NCI-H345 treated with DMSO at 0.1 percent for 48 hours (cell line): ENCODE measurements at regions not wholly inside any gene's neighbourhood (a gene's known extent, or its start where the extent isn't known, plus 50 kb on each side); places are given as distances from the start of the nearest gene placed in this dataset.
"Not testable (repeated sequence)": the region's sequence is repeated elsewhere in the genome, so short reads cannot be mapped to it uniquely, and the experiment has no call there.

ENCODE experiments used
- DNase-seq: peaks from one replicate; lab custom pipeline; 2025; ENCODE audit not compliant: unreplicated experiment; lab: John Stamatoyannopoulos, UW

DNA sequence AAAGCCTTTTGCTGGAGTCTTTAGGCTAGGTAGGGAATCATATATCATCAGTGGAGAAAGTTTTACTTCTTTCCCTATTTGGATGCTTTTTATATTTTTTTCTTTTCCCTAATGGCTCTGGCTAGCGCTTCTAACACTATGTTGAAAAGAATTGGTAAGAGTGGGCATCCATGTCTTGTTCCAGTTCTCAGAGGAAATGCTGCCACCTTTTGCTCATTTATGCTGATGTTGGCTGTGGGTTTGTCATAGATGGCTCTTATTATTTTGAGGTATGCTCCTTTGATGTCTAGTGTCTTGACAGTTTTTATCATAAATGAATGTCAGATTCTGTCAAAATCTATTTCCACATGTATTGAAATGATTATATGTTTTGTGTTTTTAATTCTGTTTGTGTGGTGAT, 1544.1 kb downstream of the REEP3 start:
- DNase-seq = no peak

GRCh38 chr10:65083222-65083621, 1562.0 kb downstream of the REEP3 start:
- no peak for DNase-seq

DNA sequence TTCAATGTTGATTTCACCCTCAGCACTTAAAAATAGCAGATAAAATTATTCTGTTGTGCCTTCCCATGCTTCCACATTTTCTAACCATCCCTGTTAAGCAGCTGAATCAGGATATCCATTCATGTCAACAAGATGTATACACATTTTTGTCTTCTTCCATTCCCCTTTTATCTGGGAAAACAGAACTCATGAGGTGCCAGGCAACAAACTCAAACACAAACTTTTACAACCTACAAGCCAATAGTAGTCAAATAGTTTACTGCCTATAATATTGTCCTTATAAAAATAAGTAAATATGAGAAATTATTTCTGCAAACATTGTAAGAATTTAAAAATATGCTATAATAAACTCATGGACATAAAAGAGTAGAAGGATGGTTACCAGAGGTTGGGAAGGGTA, 1569.8 kb downstream of the REEP3 start:
- DNase-seq = no peak

DNA sequence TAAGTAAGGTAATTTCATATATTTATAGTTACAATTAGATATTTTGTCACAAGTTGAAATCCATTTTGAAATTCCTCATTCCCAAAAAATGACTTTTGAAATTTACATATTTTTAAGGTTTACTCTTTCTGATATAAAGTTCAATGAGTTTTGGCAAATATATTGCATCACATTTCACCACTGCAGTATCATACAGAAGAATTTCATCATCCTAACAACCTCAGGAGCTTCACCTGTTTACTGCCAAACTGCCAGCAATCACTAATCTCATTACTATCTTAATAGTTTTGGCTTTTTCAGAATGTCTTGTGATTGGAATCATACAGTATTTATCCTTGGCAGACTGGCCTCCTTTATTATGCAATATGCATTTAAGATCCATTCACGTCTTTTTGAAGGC, 1578.9 kb downstream of the REEP3 start:
- no peak for DNase-seq

DNA sequence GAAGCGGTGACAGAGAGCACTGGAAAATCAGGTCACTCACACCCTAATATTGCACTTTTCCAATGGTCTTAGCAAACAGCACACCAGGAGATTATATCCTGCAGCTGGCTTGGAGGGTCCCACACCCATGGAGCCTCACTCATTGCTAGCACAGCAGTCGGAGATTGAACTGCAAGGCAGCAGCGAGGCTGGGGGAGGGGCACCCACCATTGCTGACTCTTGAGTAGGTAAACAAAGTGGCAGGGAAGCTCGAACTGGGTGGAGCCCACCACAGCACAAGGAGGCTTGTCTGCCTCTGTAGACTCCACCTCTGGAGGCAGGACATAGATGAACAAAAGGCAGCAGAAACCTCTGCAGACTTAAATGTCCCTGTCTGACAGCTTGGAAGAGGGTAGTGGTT, 1579.7 kb downstream of the REEP3 start:
- DNase-seq = not testable (repeated sequence)

DNA sequence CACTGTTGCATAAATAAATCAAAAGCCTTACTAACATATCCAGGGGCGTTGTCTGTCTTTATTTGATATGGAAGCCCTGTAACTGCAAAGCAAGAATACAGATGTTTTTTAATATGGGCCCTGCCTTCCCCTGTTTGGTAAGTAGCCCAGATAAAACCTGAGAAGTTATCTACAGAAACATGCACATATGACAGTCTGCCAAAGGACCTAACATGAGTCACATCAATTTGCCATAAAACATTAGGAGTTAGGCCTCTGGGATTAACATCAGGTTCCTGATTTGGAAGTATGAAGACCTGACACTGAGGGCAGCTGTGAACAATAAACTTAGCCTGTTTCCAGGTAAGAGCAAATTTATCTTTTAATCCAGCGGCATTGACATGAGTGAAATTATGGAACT, 1588.8 kb downstream of the REEP3 start:
- no peak for DNase-seq

GRCh38 chr10:65111059-65111458, 1589.9 kb downstream of the REEP3 start:
- DNase-seq = not testable (repeated sequence)

- DNase-seq = no peak
These were observed 1591.4 kb downstream of the REEP3 start for GRCh38 chr10:65112573-65112972.

- no peak for DNase-seq
These were observed 1601.9 kb downstream of the REEP3 start for GRCh38 chr10:65123120-65123519.

- no peak for DNase-seq
These were observed 1604.0 kb downstream of the REEP3 start for GRCh38 chr10:65125212-65125611.

DNA sequence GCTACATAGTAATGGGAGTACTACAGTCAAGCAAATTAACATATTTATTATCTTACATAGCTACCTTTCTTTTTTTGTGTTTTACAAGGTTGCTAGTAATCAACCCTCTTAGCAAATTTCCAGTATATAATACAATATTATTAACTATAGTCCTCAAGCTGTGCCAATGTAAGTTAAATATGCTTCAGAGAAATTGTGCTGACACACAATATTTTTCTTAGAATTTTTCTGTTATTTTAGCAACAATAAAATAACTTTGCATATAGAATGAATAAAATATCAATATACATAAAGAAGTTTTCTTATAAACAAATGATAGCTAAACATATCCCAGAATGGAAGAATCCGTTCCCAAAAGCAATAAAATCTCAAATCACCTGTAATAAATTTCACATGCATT, 1605.1 kb downstream of the REEP3 start:
- DNase-seq = no peak

DNA sequence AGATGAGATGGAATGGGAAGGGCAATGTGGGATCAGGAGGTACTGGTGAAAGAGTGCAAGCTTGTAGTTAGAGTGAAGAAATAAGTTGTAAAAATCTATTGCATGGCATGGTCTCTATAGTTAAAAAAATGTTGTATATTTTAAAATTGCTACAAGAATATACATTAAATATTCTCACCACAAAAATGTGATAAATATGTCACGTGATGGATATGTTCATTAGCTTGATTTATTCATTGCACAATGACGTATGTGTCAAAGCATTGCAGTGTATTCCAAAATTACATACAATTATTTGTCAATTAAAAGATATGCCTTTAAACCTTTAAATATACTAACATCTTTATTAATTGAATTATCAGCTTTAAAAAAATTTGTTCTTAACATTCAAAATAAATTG, 1607.1 kb downstream of the REEP3 start:
- no peak for DNase-seq

GRCh38 chr10:65130162-65130758, 1609.1 kb downstream of the REEP3 start:
- DNase-seq = no peak

GRCh38 chr10:65133652-65134051, 1612.5 kb downstream of the REEP3 start:
- DNase-seq = no peak

DNA sequence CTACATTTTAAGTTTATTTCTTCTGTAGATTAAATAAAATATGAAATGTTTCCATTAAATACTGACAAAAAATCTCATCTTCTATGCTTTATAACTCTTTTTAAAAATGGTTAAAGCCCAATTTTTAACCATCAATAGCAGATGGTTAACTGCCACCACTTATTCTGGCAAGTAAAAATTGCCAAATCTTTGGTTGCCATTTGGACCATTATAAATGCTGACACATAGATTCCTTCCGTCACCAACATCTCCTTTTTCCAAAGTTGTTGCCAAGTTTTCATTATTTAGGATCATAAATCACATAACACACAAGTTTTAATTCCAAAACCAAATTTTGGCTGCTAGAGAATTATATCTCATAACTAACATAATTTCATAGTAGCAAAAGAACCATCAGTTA, 1614.3 kb downstream of the REEP3 start:
- no peak for DNase-seq

DNA sequence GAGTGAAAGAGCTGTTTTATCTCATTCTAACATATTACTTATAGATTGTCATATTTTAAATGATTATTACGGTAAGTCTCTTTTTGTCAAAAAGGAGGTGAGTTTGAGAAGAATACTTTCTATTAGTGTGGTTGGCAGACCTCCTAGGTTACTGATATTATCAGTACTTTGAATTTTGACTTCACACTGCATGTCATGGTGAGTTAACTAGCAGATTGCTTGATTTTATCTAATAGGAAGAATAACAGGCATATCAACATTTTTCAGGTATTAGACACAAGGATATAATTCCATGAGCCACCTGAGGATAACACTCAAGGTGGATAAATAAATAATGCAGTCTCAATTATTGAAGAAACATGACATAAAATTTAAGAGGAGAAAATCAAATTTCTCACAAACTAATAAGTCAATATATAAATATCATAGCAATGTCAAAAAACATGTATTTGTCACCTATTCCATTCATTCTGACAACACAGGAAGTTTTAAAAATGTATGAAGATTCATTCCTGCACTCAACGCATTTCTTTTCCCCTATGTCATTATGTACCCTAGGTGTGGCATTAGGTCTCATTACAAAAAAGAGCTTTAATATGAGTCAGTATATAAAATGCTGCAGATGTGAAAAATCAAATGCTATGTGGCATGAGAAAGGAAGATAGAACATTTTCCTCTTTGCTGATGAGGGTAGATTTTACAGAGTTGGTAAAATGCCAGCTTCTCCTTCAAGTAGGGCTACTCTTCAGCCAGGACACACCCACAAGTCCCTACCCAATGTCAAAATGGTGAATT, 1621.6 kb downstream of the REEP3 start:
- no peak for DNase-seq

GRCh38 chr10:65143723-65144122, 1622.5 kb downstream of the REEP3 start:
- DNase-seq = no peak

- DNase-seq = no peak
These were observed 1628.7 kb downstream of the REEP3 start for GRCh38 chr10:65149878-65150277.

- DNase-seq = no peak
These were observed 1645.1 kb downstream of the REEP3 start for GRCh38 chr10:65166272-65166671.

- DNase-seq = no peak
These were observed 1651.0 kb downstream of the REEP3 start for GRCh38 chr10:65172249-65172648.

GRCh38 chr10:65176994-65177393, 1655.8 kb downstream of the REEP3 start:
- no peak for DNase-seq

- DNase-seq = no peak
These were observed 1662.0 kb downstream of the REEP3 start for GRCh38 chr10:65183236-65183635.

DNA sequence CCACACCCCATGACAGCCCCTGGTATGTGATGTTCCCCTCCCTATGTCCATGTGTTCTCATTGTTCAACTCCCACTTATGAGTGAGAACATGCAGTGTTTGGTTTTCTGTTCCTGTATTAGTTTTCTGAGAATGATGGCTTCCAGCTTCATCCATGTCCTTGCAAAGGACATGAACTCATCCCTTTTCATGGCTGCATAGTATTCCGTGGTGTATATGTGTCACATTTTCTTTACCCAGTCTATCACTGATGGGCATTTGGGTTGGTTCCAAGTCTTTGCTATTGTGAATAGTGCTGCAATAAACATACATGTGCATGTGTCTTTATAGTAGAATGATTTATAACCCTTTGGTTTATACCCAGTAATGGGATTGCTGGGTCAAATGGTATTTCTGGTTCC, 1665.5 kb downstream of the REEP3 start:
- not testable (repeated sequence) for DNase-seq
